MCF 10A (cell line): ENCODE measurements at regions not wholly inside any gene's neighbourhood (a gene's known extent, or its start where the extent isn't known, plus 50 kb on each side); places are given as distances from the start of the nearest gene placed in this dataset.

ENCODE experiments used
- BruUV-seq: library from RNA; stranded (reverse); fragments of 400-500 nt; replicated peaks from 2 replicates; lab custom pipeline; 2021; lab: Mats Ljungman, UMichigan
- CTCF ChIA-PET: fragments of 300-600 bp; sonication (Branson Sonifier 250); formaldehyde crosslinking; extraction: SDS; loops from one replicate; lab custom pipeline; 2021; ENCODE audit warnings: antibody characterized with exemption, inconsistent platforms; lab: Yijun Ruan, JAX
- POLR2A ChIA-PET: fragments of 300-600, 350-650 bp; sonication (Branson Sonifier 250); formaldehyde crosslinking; extraction: SDS; loops from one replicate; lab custom pipeline; 2020; ENCODE audit warnings: antibody characterized with exemption, inconsistent platforms; lab: Yijun Ruan, JAX
- DNase-seq: peaks from one replicate; pipeline ENCODE4 v3.0.0-alpha.2; 2018; ENCODE audit not compliant: unreplicated experiment
- H3K27ac Mint-ChIP-seq: one replicate; pipeline ENCODE4 v1.8.0; 2022; ENCODE audit warnings: mild to moderate bottlenecking, low read depth, mixed read lengths; ENCODE audit not compliant: unreplicated experiment
- H3K27me3 Mint-ChIP-seq: one replicate; pipeline ENCODE4 v1.8.0; 2022; ENCODE audit warnings: mixed read lengths; ENCODE audit not compliant: insufficient read depth, unreplicated experiment
- H3K36me3 Mint-ChIP-seq: one replicate; pipeline ENCODE4 v1.8.0; 2022; ENCODE audit warnings: mild to moderate bottlenecking, moderate library complexity, mixed read lengths; ENCODE audit not compliant: insufficient read depth, unreplicated experiment
- H3K4me1 Mint-ChIP-seq: one replicate; pipeline ENCODE4 v1.8.0; 2022; ENCODE audit warnings: mixed read lengths; ENCODE audit not compliant: insufficient read depth, unreplicated experiment
- H3K4me3 Mint-ChIP-seq: one replicate; pipeline ENCODE4 v1.8.0; 2022; ENCODE audit warnings: mild to moderate bottlenecking, moderate library complexity, mixed read lengths; ENCODE audit not compliant: unreplicated experiment
- H3K9me3 Mint-ChIP-seq: one replicate; pipeline ENCODE4 v1.8.0; 2022; ENCODE audit warnings: mixed read lengths; ENCODE audit not compliant: unreplicated experiment
- intact Hi-C: fragments of 100-400 bp; cut with micrococcal nuclease; formaldehyde crosslinking; loops from 2 replicates; pipeline ENCODE4 v1.14.1; 2022
- TF ChIP-seq, protein P1 (sequence below): fragments of 200-600 bp; IDR thresholded peaks from one replicate; pipeline ENCODE4 v1.8.0; 2022; ENCODE audit warnings: antibody characterized with exemption, mild to moderate bottlenecking; ENCODE audit not compliant: unreplicated experiment

DNA sequence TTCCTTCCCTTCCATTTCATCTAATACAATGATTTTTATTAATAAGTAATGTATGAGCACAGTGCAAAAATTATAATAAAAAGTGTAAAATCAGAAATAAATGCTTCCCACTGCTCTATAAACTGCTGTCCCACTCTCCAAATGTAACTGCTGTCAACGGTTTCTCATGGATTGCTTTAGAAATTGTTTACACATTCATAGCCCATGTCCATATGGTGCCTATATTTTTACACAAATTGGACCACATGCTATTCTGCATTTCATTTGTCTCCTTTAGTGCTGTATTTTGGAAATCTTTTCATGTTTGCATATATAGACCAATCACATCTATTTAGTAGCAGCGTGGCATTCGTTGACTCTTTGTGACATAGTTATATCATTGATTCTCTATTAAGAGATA is 164.7 kb upstream of the SLCO3A1 start:
- TF ChIP-seq, protein P1, sequence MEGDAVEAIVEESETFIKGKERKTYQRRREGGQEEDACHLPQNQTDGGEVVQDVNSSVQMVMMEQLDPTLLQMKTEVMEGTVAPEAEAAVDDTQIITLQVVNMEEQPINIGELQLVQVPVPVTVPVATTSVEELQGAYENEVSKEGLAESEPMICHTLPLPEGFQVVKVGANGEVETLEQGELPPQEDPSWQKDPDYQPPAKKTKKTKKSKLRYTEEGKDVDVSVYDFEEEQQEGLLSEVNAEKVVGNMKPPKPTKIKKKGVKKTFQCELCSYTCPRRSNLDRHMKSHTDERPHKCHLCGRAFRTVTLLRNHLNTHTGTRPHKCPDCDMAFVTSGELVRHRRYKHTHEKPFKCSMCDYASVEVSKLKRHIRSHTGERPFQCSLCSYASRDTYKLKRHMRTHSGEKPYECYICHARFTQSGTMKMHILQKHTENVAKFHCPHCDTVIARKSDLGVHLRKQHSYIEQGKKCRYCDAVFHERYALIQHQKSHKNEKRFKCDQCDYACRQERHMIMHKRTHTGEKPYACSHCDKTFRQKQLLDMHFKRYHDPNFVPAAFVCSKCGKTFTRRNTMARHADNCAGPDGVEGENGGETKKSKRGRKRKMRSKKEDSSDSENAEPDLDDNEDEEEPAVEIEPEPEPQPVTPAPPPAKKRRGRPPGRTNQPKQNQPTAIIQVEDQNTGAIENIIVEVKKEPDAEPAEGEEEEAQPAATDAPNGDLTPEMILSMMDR, result no peak
- POLR2A ChIA-PET, result no interaction called here
- DNase-seq, result no peak
- Mint-ChIP-seq H3K4me1 (no peaks in the 10 kb centered on the region), H3K27ac (no peak overlapping the region), H3K9me3 (no peaks in the 10 kb centered on the region), H3K36me3 (no peaks in the 10 kb centered on the region), H3K4me3 (no peak overlapping the region), H3K27me3 (peaks cover 31% of the 10 kb centered on the region)
- BruUV-seq, result no TSS peak
- CTCF ChIA-PET, result no interaction called here
- intact Hi-C loops, result loop anchor here (10.0 kb wide), 1 partner anchor 124 kb away; no protein-coding TSS in a partner anchor

DNA sequence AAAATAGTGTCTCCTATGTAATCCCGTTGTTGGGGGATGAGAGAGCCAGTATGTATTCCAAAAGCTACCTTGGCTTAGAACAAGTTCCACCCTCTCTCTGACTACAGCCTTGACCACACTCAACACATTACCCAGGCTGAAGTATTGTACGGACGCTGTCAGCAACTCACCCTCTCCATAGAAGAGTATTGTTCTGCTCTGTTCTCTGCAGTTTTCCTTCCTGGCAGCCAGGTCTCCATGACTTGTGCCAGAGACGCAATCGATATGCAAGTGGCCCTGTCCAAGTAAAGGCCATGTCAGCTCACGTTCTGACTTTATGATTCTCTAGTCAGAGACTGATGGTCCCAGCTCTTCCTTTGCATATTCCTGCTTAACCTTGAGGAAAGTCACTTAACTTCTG is 164.1 kb upstream of the SLCO3A1 start:
- H3K27me3 Mint-ChIP-seq, result peaks cover 26% of the 10 kb centered on the region
- intact Hi-C loops, result loop anchor here (10.0 kb wide), 1 partner anchor 125 kb away; no protein-coding TSS in a partner anchor
- H3K36me3 Mint-ChIP-seq, result no peaks in the 10 kb centered on the region
- TF ChIP-seq, protein P1, result no peak
- no peak overlapping the region for H3K27ac Mint-ChIP-seq
- CTCF ChIA-PET, result no interaction called here
- BruUV-seq, result no TSS peak
- POLR2A ChIA-PET, result no interaction called here
- DNase-seq, result no peak
- H3K4me1 Mint-ChIP-seq, result peaks cover 6% of the 10 kb centered on the region
- no peaks in the 10 kb centered on the region for H3K9me3 Mint-ChIP-seq
- H3K4me3 Mint-ChIP-seq, result no peak overlapping the region

GRCh38 chr15:91692596-91692995 is 160.9 kb upstream of the SLCO3A1 start:
- no TSS peak for BruUV-seq
- H3K36me3 Mint-ChIP-seq, result no peaks in the 10 kb centered on the region
- intact Hi-C loops, result no loop called here

GRCh38 chr15:91694131-91694830 is 159.2 kb upstream of the SLCO3A1 start:
- peak overlapping the region; percentile 71 for H3K4me3 Mint-ChIP-seq
- intact Hi-C loops, result no loop called here
- peak overlapping the region; percentile 94 for H3K27ac Mint-ChIP-seq
- no peaks in the 10 kb centered on the region for H3K9me3 Mint-ChIP-seq
- no peak for DNase-seq
- ChIA-PET POLR2A (interaction anchor here (0.7 to 2.0 kb wide), 5 partner anchors 10 to 133 kb away, joined by 3 to 6 read pairs (median 4); no protein-coding TSS in a partner anchor), CTCF (interaction anchor here (1.2 to 4.5 kb wide), 2 partner anchors 11 to 17 kb away, joined by 3 to 46 read pairs; no protein-coding TSS in a partner anchor)
- TF ChIP-seq, protein P1, result no peak
- peaks cover 10% of the 10 kb centered on the region for H3K4me1 Mint-ChIP-seq
- H3K27me3 Mint-ChIP-seq, result no peaks in the 10 kb centered on the region
- no peaks in the 10 kb centered on the region for H3K36me3 Mint-ChIP-seq
- BruUV-seq, result no TSS peak

More at GRCh38 chr15:91692596-91692995, 160.9 kb upstream of the SLCO3A1 start:
- peaks cover 10% of the 10 kb centered on the region for H3K4me1 Mint-ChIP-seq
- POLR2A ChIA-PET, result no interaction called here
- H3K9me3 Mint-ChIP-seq, result no peaks in the 10 kb centered on the region
- peaks cover 4% of the 10 kb centered on the region for H3K27me3 Mint-ChIP-seq
- no peak for DNase-seq
- H3K4me3 Mint-ChIP-seq, result no peak overlapping the region
- CTCF ChIA-PET, result interaction anchor here (0.7 to 1.5 kb wide), 2 partner anchors 14 to 207 kb away, joined by 3 to 6 read pairs; no protein-coding TSS in a partner anchor
- no peak overlapping the region for H3K27ac Mint-ChIP-seq
- TF ChIP-seq, protein P1, result no peak
